ENCODE measurements at regions not wholly inside any gene's neighbourhood (a gene's known extent, or its start where the extent isn't known, plus 50 kb on each side); places are given as distances from the start of the nearest gene placed in this dataset.

GRCh38 chr18:47389210-47389609, 137.8 kb upstream of the SKOR2 start:
- WGBS, result 16% methylated on average over 2 of the region's 2 CpGs
- no peaks in the 10 kb centered on the region for H3K27me3 ChIP-seq
- no peak overlapping the region for H3K4me3 ChIP-seq
- H3K9me3 ChIP-seq, result no peaks in the 10 kb centered on the region
- no peaks in the 10 kb centered on the region for H3K36me3 ChIP-seq
- no peak overlapping the region for H3K27ac ChIP-seq
- DNase-seq (ENCODE audit: low spot score in 2 of 2), result no peak
- no peak for TF ChIP-seq POLR2AphosphoS5 (IDR thresholded peaks at IDR 0.05)
- TF ChIP-seq EP300 (IDR thresholded peaks at IDR 0.05), result no peak
- TF ChIP-seq POLR2A (IDR thresholded peaks at IDR 0.05), result no peak
- TF ChIP-seq, protein P1, sequence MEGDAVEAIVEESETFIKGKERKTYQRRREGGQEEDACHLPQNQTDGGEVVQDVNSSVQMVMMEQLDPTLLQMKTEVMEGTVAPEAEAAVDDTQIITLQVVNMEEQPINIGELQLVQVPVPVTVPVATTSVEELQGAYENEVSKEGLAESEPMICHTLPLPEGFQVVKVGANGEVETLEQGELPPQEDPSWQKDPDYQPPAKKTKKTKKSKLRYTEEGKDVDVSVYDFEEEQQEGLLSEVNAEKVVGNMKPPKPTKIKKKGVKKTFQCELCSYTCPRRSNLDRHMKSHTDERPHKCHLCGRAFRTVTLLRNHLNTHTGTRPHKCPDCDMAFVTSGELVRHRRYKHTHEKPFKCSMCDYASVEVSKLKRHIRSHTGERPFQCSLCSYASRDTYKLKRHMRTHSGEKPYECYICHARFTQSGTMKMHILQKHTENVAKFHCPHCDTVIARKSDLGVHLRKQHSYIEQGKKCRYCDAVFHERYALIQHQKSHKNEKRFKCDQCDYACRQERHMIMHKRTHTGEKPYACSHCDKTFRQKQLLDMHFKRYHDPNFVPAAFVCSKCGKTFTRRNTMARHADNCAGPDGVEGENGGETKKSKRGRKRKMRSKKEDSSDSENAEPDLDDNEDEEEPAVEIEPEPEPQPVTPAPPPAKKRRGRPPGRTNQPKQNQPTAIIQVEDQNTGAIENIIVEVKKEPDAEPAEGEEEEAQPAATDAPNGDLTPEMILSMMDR (IDR thresholded peaks at IDR 0.05), result no peak
- H3K4me1 ChIP-seq, result no peaks in the 10 kb centered on the region

DNA sequence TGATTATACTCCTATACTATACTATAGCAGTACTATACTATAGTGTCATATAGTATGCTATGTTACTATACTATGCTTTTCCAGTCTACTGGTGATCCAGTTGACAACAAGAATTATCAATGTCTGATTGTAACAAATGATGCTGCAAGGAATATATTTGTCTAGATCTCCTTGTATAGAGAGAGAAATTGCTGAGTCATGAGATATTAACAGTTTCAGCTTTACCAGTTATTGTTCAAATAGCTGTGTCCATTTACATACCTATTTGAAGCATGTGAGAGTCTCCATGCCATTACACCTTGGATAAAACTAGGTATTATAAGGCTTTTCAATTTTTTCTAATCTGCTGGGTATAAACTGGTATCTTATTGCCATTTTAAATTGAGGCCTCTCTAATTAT, 136.4 kb upstream of the SKOR2 start:
- TF ChIP-seq POLR2AphosphoS5 (IDR thresholded peaks at IDR 0.05) (no peak), POLR2A (IDR thresholded peaks at IDR 0.05) (no peak), EP300 (IDR thresholded peaks at IDR 0.05) (no peak)
- TF ChIP-seq, protein P1 (IDR thresholded peaks at IDR 0.05), result no peak

GRCh38 chr18:47383729-47384128, 132.3 kb upstream of the SKOR2 start:
- H3K4me1 ChIP-seq, result no peaks in the 10 kb centered on the region
- TF ChIP-seq POLR2AphosphoS5 (IDR thresholded peaks at IDR 0.05), result no peak
- TF ChIP-seq POLR2A (IDR thresholded peaks at IDR 0.05), result no peak
- TF ChIP-seq, protein P1 (IDR thresholded peaks at IDR 0.05), result no peak
- no peak for TF ChIP-seq EP300 (IDR thresholded peaks at IDR 0.05)
- no peak for DNase-seq (ENCODE audit: low spot score in 2 of 2)
- H3K27me3 ChIP-seq, result no peaks in the 10 kb centered on the region
- H3K4me3 ChIP-seq, result no peak overlapping the region
- H3K36me3 ChIP-seq, result no peaks in the 10 kb centered on the region
- 54% methylated on average over 1 of the region's 1 CpG for WGBS
- no peak overlapping the region for H3K27ac ChIP-seq
- H3K9me3 ChIP-seq, result no peaks in the 10 kb centered on the region

More for the DNA sequence above, 136.4 kb upstream of the SKOR2 start:
- Histone ChIP-seq H3K9me3 (no peaks in the 10 kb centered on the region), H3K36me3 (no peaks in the 10 kb centered on the region), H3K27me3 (no peaks in the 10 kb centered on the region), H3K27ac (no peak overlapping the region), H3K4me3 (no peak overlapping the region), H3K4me1 (no peaks in the 10 kb centered on the region)
- no peak for DNase-seq (ENCODE audit: low spot score in 2 of 2)

- Histone ChIP-seq H3K4me1 (no peaks in the 10 kb centered on the region), H3K27ac (no peak overlapping the region), H3K9me3 (no peaks in the 10 kb centered on the region), H3K4me3 (no peak overlapping the region), H3K27me3 (no peaks in the 10 kb centered on the region), H3K36me3 (no peaks in the 10 kb centered on the region)
- DNase-seq (ENCODE audit: low spot score in 2 of 2), result no peak
- TF ChIP-seq, protein P1 (IDR thresholded peaks at IDR 0.05), result no peak
- TF ChIP-seq POLR2A (IDR thresholded peaks at IDR 0.05), result no peak
- no peak for TF ChIP-seq POLR2AphosphoS5 (IDR thresholded peaks at IDR 0.05)
- no peak for TF ChIP-seq EP300 (IDR thresholded peaks at IDR 0.05)
- 24% methylated on average over 9 of the region's 14 CpGs for WGBS
Measured at GRCh38 chr18:47381975-47382570, 130.6 kb upstream of the SKOR2 start.

DNA sequence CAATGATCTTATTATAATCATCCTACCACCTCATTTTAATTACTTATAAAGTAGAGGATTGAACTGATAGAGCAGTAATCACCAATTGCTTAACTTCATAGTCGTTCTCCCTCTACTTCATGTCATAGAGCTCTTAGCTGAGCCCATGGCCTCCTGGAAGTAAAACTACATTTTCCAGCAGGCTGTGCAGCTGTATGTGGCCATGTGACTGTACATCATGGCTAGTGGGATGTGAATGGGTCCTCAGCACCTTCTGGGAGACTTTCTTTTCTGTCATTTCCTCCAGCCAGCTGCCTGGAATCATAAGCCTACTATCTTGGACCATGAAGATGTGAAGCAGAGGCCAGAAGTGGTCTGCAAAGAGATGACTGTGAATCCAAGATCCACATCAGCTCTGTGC, 128.7 kb upstream of the SKOR2 start:
- Histone ChIP-seq H3K4me1 (no peaks in the 10 kb centered on the region), H3K27ac (no peak overlapping the region), H3K4me3 (no peak overlapping the region), H3K9me3 (no peaks in the 10 kb centered on the region), H3K27me3 (no peaks in the 10 kb centered on the region), H3K36me3 (no peaks in the 10 kb centered on the region)
- TF ChIP-seq POLR2A (IDR thresholded peaks at IDR 0.05), result no peak
- no peak for TF ChIP-seq POLR2AphosphoS5 (IDR thresholded peaks at IDR 0.05)
- TF ChIP-seq, protein P1 (IDR thresholded peaks at IDR 0.05), result no peak
- DNase-seq (ENCODE audit: low spot score in 2 of 2), result no peak
- WGBS, result 76% methylated on average over 1 of the region's 1 CpG
